GM12801 (cell line): ENCODE measurements at regions not wholly inside any gene's neighbourhood (a gene's known extent, or its start where the extent isn't known, plus 50 kb on each side); places are given as distances from the start of the nearest gene placed in this dataset.

Experiments used
- TF ChIP-seq, protein P1 (sequence below): IDR thresholded peaks from one replicate; pipeline ENCODE4 v1.5.1; 2011; ENCODE audit warnings: control low read depth; ENCODE audit not compliant: insufficient read length; ENCODE audit errors: extremely low read depth

DNA sequence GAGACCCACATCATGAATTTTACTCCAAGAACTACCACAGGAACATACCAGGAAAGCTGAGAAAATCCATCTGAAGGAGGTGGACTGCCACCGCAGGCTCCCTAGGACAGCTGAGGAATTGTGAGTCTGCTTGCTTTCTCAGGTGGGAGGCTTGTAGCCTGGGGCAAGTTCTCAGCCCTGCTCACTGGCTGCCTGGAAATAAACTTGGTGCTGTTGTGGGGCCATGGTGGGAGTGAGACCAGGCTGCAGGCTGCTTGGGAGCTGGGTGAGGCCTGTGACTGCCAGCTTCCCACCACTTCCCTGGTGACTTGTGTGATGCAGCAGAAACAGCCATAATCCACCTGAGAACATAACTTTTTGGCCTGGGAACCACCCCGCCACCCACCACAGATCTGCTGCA is 132.7 kb upstream of the RAG2 start:
- TF ChIP-seq, protein P1, sequence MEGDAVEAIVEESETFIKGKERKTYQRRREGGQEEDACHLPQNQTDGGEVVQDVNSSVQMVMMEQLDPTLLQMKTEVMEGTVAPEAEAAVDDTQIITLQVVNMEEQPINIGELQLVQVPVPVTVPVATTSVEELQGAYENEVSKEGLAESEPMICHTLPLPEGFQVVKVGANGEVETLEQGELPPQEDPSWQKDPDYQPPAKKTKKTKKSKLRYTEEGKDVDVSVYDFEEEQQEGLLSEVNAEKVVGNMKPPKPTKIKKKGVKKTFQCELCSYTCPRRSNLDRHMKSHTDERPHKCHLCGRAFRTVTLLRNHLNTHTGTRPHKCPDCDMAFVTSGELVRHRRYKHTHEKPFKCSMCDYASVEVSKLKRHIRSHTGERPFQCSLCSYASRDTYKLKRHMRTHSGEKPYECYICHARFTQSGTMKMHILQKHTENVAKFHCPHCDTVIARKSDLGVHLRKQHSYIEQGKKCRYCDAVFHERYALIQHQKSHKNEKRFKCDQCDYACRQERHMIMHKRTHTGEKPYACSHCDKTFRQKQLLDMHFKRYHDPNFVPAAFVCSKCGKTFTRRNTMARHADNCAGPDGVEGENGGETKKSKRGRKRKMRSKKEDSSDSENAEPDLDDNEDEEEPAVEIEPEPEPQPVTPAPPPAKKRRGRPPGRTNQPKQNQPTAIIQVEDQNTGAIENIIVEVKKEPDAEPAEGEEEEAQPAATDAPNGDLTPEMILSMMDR, result no peak

GRCh38 chr11:36729825-36730224 is 131.8 kb upstream of the RAG2 start:
- TF ChIP-seq, protein P1, result no peak

DNA sequence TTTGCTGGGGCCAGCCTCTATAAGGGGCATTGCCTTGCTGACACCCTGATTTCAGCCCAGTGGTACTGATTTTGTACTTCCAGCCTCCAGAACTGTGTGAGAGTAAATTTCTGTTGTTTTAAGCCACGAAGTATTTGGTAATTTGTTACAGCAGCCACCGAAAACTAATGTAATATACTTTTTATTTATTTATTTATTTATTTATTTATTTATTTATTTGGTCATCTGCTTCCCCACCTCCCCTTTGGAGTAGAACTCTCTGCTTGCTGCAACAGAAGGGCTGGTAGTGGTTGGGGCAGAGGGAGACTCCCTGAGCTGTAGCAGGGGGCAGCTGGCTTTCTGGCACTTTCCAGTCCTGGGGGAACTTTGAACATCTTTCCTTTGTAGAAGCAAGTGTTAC is 128.4 kb upstream of the RAG2 start:
- TF ChIP-seq, protein P1, result no peak

- TF ChIP-seq, protein P1, result no peak
Measured at GRCh38 chr11:36724742-36725385, 126.8 kb upstream of the RAG2 start.

DNA sequence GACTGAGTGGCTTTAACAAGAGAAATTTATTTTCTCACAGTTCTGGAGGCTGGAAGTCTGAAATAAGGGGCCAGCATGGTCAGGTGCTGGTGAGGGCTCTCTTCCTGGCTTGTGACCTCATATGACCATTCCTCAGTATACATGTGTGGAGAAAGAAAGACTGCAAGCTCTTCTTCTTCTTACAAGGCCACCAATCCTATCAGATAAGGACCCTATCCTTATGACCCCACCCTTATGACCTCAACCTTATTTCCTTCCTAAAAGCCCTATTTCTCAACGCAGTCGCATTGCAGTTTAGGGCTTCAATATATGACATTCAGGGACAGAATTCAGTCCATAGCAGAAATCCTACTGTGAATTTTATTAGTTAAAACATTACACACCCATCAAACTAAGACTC is 124.4 kb upstream of the RAG2 start:
- TF ChIP-seq, protein P1, result no peak

GRCh38 chr11:36719358-36720107 is 121.5 kb upstream of the RAG2 start:
- TF ChIP-seq, protein P1, result no peak

- TF ChIP-seq, protein P1, result no peak
Measured at GRCh38 chr11:36718451-36718850, 120.4 kb upstream of the RAG2 start.
